HUDEP-2 (cell line): ENCODE measurements at regions not wholly inside any gene's neighbourhood (a gene's known extent, or its start where the extent isn't known, plus 50 kb on each side); places are given as distances from the start of the nearest gene placed in this dataset.

Source experiments
- DNase-seq, 76 experiments: peaks; one replicate each; lab custom pipeline; 2025; ENCODE audit not compliant: unreplicated experiment in 76 of 76; lab: John Stamatoyannopoulos, UW

DNA sequence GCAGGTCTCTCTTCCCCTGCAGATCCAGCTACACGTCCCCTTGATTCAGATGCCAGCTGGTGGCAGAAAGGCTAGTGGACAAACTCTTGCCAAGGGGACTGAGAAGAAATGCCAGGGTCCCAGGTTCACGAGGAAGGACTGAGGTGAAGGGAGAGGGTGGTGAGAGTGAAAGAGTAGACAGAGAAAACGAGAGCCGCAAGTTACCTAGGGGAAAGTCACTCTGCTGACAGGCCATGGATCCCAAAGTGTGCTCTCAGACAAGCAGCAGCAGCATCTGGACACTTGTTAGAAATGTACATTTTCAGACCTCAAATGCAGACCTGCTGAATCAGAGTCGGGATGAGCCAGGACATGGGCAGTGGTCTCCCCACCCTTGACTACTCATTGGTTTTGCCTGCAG lies 192.3 kb downstream of the FGFR2 start:
- no peak for DNase-seq

DNA sequence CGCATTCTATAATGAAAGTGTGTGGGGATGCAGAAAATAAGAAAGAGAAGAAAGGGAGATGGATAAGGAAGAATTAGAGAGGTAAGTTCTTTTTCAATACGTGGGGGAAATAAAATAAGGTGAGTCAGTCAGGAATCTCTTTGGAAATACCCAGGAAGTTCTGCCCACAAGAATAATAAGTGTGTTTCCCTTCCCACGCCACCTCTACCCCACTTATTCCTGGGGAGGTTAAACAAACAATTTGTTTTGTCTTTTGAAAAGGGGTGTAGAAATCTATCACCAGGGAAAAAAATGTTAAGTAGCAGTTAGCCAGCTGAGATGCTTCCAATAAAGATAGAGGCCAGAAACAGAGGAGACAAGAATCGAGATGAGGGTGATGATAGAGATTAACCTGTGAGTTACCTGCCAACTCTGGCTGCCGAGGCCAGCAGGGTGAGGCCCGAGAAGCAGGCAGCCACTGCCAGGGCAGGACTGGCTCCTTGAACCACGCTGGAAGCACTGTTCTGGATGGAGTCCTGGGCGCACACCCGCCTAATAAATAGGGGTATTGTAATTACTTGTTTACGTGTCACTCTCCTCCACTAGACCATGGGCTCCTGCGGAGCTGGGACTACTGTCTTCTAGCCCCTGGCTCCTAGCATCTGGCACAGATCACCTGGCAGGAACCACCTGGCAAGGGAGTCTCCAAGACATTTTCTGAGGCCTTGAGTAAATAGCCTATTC lies 191.3 kb downstream of the FGFR2 start:
- no peak for DNase-seq

DNA sequence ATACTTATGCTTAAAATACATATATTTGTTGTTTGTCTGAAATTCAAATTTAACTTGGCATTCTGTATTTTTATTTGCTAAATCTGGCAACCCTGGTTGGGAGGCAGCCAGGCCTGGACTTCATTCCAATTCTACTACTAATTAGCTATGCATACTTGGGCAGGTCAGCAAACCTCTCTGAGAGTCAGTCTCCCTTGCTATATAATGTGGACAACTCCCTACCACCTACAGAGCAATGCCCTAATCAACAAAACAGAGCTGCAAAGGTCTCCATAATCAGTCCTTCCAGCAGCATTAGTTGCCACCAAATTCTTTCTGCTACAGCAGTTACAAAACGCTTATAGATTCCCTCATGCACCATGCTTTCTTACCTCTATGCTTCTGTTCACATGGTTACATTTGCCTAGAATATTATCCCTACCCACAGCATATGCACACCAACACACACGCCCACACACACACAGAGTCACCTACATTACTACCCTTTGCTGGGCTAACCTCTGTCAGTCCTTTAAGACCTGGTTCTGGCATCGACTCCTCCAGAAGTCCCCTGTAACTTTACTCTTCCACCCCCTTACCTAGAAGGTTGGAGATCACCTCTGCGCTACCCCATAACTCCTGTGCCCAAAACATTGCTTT lies 188.7 kb downstream of the FGFR2 start:
- DNase-seq, result no peak

DNA sequence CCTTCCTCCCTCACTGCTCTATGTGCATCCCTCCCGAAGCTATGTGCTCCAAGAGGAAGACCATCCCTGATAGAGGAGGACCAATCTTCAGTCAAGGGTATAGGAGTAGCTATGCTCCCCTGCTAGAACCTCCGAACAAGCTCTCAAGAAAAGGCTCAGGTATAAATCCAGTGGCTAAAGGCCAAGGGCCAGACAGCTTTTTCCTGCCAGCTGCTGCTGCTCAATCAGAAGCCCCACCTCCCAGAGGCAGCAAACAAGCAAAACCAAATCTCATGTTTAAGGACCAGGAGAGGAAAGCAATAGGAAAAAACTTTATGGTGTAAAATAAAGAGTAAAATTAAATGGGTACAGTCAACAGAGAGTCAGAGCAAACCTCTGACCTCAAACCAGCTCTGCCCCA lies 187.2 kb downstream of the FGFR2 start:
- DNase-seq, result no peak

DNA sequence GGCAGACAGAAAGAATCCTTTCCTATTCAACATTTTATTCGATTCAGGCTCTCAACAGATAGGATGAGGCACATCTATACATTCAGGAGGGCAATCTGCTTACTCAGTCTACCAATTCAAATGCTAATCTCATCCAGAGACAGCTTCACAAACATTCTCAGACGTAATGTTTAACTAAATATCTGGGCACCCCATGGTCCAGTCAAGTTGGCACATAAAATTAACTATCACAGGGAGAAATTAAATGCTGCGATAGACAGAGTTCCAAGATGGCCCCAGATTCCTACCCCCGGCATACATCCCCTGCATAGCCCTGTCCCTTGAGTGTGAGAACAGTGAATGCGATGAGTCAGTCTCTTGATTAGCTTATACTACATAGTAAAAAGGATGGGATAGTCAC lies 184.3 kb downstream of the FGFR2 start:
- no peak for DNase-seq

DNA sequence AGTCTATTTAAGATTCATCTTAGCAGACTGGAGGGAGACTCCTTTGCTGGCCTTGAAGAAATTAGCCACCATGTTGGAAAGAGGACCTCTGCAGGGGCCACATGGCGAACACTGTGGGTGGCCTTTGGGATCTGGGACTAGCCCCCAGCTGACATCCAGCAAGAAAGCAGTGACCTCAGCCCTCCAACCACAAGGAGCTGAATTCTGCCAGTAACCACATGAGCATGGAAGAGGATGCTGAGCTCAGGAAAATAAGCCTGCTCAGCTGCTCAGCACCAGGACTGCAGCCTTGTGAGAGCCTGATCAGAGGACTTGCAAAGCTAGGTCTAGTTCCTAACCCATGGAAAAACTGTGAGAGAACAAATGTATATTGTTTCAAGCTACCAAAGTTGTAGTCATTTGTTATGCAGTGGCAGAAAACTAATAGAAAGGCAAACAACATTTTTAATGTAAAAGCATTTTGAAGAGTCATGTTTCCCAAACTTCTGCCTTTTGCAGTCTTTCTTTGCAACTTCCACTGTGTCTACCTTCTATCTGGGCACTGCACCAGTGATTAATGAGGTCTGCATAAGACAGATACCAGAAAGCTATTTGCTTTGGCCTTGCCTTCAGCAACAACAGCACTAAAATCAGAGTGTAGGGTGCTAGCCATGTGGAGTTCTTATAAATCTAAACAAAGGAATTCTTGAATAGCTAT lies 183.7 kb downstream of the FGFR2 start:
- DNase-seq, result no peak

DNA sequence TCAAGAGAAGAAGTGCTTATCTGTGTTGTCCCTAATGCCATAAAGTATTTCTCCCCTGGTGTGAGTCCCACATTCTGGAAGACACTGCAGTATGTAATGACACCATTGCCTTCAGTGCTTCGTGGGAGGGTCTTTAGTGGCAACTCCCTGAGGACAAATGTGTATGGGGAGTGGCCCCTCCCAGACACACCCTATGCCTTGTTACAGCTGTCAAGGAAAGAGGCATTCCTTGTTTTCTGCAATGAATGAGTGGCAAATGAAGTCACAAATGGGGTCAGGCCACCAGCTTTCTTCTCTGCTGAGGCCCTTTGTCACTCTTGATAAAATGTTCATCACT lies 183.2 kb downstream of the FGFR2 start:
- DNase-seq, result no peak

DNA sequence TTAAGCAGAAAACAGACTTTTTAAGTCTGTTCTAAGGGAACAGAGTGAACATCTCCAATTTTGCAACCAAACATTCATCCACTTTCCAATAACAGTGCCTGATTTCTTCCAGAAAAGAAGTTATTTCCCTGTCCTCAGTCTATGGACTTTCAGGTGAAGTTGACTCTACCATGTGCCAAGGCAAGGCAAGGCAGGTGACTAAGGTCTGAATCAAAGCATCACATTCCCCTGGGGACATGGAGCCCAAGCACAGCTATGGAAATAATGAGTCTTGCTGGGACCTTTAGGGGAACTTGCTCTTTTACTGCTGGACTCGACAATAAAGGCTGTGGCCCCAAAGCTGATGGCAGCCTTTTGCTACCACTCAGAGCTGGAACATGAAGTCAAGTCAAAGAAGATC lies 182.2 kb downstream of the FGFR2 start:
- DNase-seq, result no peak

DNA sequence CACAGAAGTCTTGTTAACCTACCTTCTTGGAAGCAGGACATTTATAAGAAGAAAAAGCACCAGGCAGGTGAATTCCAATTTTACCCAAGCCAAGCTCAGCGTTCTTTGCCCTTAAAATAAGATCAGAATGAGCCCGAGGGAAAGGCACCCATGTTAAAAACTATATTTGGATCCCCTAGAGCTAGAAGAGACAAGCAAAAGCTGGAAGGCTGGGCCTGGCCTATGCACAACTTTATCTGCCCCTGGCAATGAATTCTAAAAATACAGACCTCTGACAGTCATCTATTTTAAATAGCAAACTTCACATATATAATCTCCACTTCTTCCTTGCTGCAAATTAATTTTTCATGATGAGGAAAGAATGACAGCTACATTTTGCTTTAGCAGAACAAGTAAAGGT lies 180.9 kb downstream of the FGFR2 start:
- no peak for DNase-seq

DNA sequence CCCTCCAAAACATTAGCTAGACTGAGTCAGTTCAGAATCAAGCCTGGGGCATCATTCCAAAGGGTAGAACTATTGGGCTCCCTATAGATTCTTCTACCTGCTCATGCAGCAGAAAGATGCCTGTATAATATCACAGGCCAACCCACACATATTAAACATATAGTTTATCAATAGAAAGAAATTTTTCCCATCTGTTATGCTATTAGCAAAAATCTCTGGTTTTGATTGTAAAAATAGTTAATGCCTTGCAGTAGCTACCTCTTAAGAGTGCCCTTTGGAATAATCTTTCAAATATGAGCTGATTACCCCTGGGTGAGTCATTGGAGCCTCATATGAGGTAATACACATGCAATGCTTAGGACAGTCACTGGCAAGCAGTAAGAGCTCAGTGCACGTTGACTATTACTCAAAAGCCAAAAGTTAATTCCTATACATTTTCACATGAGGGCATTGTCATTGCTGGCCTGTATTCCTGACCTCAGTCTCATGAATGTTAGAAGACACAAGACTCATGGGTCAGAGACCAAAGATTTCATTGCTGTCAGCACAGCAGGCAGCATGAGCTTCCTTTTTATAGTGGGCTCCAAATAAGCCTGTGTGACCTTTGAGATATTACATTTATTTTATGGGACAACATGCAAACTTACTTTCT lies 180.0 kb downstream of the FGFR2 start:
- no peak for DNase-seq

DNA sequence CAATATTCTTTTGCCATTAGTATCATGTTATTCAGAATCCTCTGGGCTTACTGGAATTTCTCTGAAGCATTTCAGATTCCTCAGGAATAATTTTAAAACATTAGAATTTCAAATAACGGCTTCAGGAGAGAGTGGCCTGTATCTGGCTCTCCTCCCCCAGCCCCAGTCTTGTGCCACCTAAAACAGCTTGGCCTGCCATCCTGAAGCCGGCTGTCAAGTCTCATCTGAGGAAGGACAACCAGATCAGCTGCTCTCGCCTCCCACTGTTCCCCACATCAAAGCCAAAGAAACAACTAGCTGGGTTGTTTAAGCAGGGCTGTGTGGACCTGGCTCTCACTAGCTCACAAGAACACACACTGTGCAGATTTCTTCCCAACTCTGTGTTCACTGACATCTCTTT lies 178.2 kb downstream of the FGFR2 start:
- DNase-seq, result no peak

DNA sequence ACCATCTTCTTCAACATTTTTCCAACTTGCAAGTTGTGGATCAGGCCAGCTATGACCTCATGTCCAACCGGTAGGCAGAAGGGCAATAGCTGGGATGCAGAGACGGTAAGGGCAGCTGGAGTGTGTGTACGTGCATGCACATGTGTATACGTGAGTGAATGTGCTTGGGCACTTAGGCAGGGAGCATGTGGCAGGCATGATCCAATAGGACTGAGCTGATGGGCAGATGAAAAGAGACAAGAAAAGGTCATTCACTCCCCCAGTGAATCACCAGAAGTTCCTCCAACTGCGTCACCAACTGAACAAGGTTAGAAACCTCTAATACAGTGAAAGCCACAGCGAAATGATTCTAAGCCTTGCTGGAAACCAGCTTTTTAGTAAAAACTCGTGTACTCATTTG lies 176.1 kb downstream of the FGFR2 start:
- DNase-seq, result no peak

DNA sequence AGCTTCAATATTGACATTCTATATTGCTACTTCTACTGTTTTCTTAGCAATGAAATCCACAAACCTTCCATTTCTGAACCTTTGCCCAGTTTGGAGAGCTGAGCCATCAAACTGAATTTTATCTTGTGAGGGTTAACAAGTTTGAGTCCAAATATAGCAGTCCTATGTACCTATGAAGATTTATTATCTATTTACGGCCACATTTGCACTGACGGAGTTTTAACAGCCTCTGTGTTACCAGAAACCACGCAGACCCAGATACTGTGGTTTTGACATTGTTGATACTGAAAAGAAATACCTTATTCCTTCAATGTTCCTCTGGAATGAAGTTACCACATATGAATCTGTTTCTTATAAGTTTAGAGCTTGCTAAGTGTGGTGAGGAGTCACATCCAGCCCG lies 172.6 kb downstream of the FGFR2 start:
- DNase-seq, result no peak

DNA sequence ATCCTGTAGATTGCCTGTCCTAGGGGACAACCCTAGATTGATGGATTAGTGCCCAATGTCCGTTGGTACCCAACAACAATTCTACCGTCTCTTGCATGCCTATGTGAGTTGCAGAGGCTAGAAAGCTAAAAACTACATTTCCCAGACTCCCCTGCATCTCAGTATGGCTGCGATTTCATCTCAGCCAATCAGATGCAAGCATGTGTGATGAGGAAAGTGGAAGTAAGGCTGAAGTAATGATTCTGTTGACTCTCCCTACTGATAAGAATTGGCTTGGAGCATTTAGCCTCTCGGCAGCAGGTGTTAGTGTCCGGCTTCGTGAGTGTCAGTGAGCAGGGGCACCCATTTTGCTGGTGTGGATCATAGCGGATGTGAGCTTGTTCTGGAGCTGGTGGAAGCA lies 171.9 kb downstream of the FGFR2 start:
- peak in 2 of 76 experiments; percentile 12 to 20 for DNase-seq
